HFFc6 (cell line): ENCODE measurements at regions not wholly inside any gene's neighbourhood (a gene's known extent, or its start where the extent isn't known, plus 50 kb on each side); places are given as distances from the start of the nearest gene placed in this dataset.

Experiments
- DNase-seq: peaks from one replicate; pipeline ENCODE4 v3.0.0-alpha.2; 2018
- H3K27ac Mint-ChIP-seq: 2 replicates; pipeline ENCODE4 v1.8.0; 2020; ENCODE audit warnings: mild to moderate bottlenecking, mixed read lengths
- H3K27me3 Mint-ChIP-seq: 2 replicates; pipeline ENCODE4 v1.8.0; 2021; ENCODE audit warnings: mild to moderate bottlenecking, moderate library complexity, mixed read lengths; ENCODE audit not compliant: insufficient read depth
- H3K36me3 Mint-ChIP-seq: 2 replicates; pipeline ENCODE4 v1.8.0; 2021; ENCODE audit warnings: low read depth, mixed read lengths
- H3K4me1 Mint-ChIP-seq: 2 replicates; pipeline ENCODE4 v1.8.0; 2020; ENCODE audit warnings: low read depth, mixed read lengths
- H3K4me3 Mint-ChIP-seq: 2 replicates; pipeline ENCODE4 v1.8.0; 2020; ENCODE audit warnings: mild to moderate bottlenecking, moderate library complexity, mixed read lengths
- H3K9me3 Mint-ChIP-seq: 2 replicates; pipeline ENCODE4 v1.8.0; 2020; ENCODE audit warnings: mild to moderate bottlenecking, mixed read lengths
- CTCF ChIP-seq: fragments of 200-600 bp; sonication (generic); IDR thresholded peaks from 2 replicates; pipeline ENCODE4 v1.5.0; 2021; ENCODE audit warnings: antibody characterized with exemption, mild to moderate bottlenecking

- H3K36me3 Mint-ChIP-seq = peaks cover 12% of the 10 kb centered on the region; the same call in 1 of the 2 replicates
- DNase-seq = peak; percentile 59
- TF ChIP-seq CTCF = no peak
- H3K4me1 Mint-ChIP-seq = peaks cover 27% of the 10 kb centered on the region
- H3K9me3 Mint-ChIP-seq = no peaks in the 10 kb centered on the region
- no peak overlapping the region for H3K27ac Mint-ChIP-seq
- no peak overlapping the region for H3K4me3 Mint-ChIP-seq
- no peaks in the 10 kb centered on the region for H3K27me3 Mint-ChIP-seq
Measured at GRCh38 chr2:189369566-189369965, 71.7 kb upstream of the WDR75 start.

- H3K4me3 Mint-ChIP-seq = no peak overlapping the region
- no peaks in the 10 kb centered on the region for H3K9me3 Mint-ChIP-seq
- DNase-seq = peak; percentile 23
- H3K27me3 Mint-ChIP-seq = no peaks in the 10 kb centered on the region
- no peak for TF ChIP-seq CTCF
- H3K4me1 Mint-ChIP-seq = peaks cover 35% of the 10 kb centered on the region
- H3K27ac Mint-ChIP-seq = no peak overlapping the region
- peaks cover 12% of the 10 kb centered on the region; the same call in 1 of the 2 replicates for H3K36me3 Mint-ChIP-seq
Measured at GRCh38 chr2:189370719-189371118, 70.6 kb upstream of the WDR75 start.

- H3K27me3 Mint-ChIP-seq = no peaks in the 10 kb centered on the region
- H3K4me3 Mint-ChIP-seq = no peak overlapping the region
- 0 out of 2 replicates have a peak, but pooled peaks cover 8% of the 10 kb centered on the region for H3K36me3 Mint-ChIP-seq
- H3K4me1 Mint-ChIP-seq = peaks cover 48% of the 10 kb centered on the region
- H3K27ac Mint-ChIP-seq = no peak overlapping the region
- no peak for TF ChIP-seq CTCF
- no peaks in the 10 kb centered on the region for H3K9me3 Mint-ChIP-seq
- DNase-seq = no peak
Measured at GRCh38 chr2:189372688-189373257, 68.5 kb upstream of the WDR75 start.

GRCh38 chr2:189374481-189374880 is 66.8 kb upstream of the WDR75 start:
- H3K36me3 Mint-ChIP-seq = 0 out of 2 replicates have a peak, but pooled peaks cover 8% of the 10 kb centered on the region
- H3K27me3 Mint-ChIP-seq = no peaks in the 10 kb centered on the region
- TF ChIP-seq CTCF = no peak
- no peak for DNase-seq
- peaks cover 57% of the 10 kb centered on the region for H3K4me1 Mint-ChIP-seq
- H3K9me3 Mint-ChIP-seq = no peaks in the 10 kb centered on the region
- H3K4me3 Mint-ChIP-seq = peak overlapping the region; percentile 42; the same call in 1 of the 2 replicates
- H3K27ac Mint-ChIP-seq = peak overlapping the region; percentile 18

GRCh38 chr2:189375842-189376241 is 65.4 kb upstream of the WDR75 start:
- TF ChIP-seq CTCF = no peak
- H3K27ac Mint-ChIP-seq = no peak overlapping the region
- H3K27me3 Mint-ChIP-seq = no peaks in the 10 kb centered on the region
- 0 out of 2 replicates have a peak, but pooled peaks cover 8% of the 10 kb centered on the region for H3K36me3 Mint-ChIP-seq
- H3K9me3 Mint-ChIP-seq = no peaks in the 10 kb centered on the region
- peaks cover 70% of the 10 kb centered on the region for H3K4me1 Mint-ChIP-seq
- no peak for DNase-seq
- no peak overlapping the region for H3K4me3 Mint-ChIP-seq

GRCh38 chr2:189379287-189379630 is 62.0 kb upstream of the WDR75 start:
- peak overlapping the region; percentile 85 for H3K27ac Mint-ChIP-seq
- peaks cover 62% of the 10 kb centered on the region for H3K4me1 Mint-ChIP-seq
- no peaks in the 10 kb centered on the region; the same call in 1 of the 2 replicates for H3K27me3 Mint-ChIP-seq
- no peak for TF ChIP-seq CTCF
- DNase-seq = peak; percentile 69
- H3K9me3 Mint-ChIP-seq = no peaks in the 10 kb centered on the region
- peaks cover 14% of the 10 kb centered on the region for H3K36me3 Mint-ChIP-seq
- peak overlapping the region; percentile 84 for H3K4me3 Mint-ChIP-seq
